Stimulated activated CD4-positive, alpha-beta T cell treated with anti-CD3 and anti-CD28 coated beads, TNF-alpha, amount 100 ng/mL, for 24 hours (primary cell): ENCODE measurements at regions not wholly inside any gene's neighbourhood (a gene's known extent, or its start where the extent isn't known, plus 50 kb on each side); places are given as distances from the start of the nearest gene placed in this dataset.
"Not testable (repeated sequence)": the region's sequence is repeated elsewhere in the genome, so short reads cannot be mapped to it uniquely, and the experiment has no call there.

ENCODE experiments used
- DNase-seq, 3 experiments: peaks; one replicate each; pipeline ENCODE4 v3.0.0-alpha.2; 2020; ENCODE audit warnings: low read depth in 3 of 3

DNA sequence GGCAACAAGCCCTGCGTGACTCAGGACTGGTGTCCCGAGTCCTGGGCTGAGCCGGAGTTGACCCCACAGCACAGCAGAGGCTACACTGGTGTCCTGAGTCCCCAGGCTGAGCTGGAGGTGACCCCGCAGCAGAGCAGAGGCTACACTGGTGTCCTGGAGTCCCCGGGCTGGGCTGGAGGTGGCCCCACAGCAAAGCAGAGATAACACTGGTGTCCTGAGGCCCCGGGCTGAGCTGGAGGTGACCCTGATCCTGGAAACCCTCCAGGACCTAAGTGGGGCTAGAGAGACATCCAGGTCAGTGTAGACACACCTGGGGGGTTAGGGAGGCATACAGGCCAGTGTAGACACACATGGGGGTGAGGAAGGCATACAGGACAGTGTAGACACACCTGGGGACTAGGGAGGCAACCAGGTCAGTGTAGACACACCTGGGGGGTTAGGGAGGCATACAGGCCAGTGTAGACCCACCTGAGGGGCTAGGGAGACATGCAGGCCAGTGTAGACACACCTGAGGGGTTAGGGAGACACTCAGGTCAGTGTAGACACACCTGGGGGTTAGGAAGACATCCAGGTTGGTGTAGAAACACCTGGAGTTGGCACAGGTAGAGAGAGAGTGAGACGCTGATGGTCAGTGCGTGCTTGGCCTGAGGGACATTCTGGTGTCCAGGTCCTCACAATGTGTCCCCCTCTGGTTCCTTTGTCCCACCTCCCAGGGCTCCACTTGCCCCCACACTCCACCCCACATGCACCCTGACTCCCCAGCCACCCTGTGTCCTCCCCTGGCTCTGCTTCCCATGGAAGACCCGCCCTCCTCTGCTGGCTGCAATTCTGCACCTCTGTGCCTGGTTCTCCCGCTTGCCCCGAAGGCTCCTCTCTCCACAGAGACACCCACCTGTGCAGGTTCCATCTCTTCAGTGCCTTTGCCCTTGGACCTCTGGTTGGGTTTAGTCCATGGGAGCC lies 321.6 kb upstream of the SFSWAP start:
- DNase-seq: no peak

- no peak for DNase-seq
Measured at GRCh38 chr12:131390412-131391334, 320.2 kb upstream of the SFSWAP start.

DNA sequence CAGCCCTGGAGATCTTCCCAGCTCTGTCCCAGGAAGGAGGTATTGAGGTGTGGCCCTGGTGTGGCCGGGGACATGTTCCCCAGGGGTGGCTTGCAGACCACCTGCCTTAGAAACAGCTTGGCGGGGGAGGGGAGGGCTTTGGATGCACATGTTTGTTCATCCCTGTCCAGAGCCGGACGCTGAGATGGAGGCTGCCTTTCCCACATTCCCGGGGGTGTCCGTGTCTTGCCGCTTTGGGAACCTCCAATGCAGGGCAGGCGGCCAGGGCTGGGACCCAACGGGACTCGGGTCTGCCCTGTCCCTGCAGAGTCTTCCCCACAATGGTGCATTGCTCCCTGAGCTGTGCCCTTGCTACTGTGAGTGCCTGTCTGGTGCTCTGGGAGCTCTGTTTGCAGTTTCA lies 319.5 kb upstream of the SFSWAP start:
- DNase-seq: no peak

GRCh38 chr12:131394752-131395151 lies 316.1 kb upstream of the SFSWAP start:
- DNase-seq: not testable (repeated sequence)

DNA sequence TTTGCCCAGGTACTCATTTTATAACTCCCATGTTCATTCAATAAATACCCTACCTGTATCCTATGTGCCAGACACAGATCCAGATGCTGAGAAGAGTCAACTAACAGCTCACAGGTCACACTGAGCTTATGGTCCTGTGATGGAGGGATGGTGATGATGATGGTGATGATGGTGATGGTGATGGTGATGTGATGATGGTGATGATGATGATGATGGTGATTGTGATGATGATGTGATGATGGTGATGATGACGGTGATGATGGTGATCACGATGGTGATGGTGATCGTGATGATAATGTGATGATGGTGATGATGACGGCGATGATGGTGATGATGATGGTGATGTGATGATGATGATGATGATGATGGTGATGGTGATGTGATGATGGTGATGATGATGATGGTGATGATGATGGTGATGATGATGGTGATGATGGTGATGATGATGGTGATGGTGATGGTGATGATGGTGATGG lies 315.6 kb upstream of the SFSWAP start:
- not testable (repeated sequence) for DNase-seq

DNA sequence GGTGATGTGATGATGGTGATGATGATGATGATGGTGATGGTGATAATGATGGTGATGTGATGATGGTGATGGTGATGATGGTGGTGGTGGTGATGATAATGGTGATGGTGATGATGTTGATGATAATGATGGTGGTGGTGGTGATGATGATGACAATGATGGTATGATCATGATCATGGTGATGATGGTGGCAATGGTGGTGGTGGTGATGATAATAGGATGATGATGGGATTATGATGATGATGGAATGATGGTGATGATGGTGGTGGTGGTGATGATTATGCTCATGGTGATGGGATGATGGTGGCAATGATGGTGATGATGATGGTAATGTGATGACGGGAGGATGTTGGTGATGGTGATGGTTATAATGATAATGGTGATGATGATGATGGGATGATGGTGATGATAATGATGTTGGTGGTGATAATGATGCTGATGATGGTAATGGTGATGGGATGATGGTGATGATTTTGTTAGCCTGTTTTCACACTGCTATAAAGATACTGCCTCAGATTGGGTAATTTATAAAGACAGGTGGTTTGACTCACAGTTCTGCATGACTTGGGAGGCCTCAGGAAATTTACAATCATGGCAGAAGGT lies 314.8 kb upstream of the SFSWAP start:
- no peak for DNase-seq

DNA sequence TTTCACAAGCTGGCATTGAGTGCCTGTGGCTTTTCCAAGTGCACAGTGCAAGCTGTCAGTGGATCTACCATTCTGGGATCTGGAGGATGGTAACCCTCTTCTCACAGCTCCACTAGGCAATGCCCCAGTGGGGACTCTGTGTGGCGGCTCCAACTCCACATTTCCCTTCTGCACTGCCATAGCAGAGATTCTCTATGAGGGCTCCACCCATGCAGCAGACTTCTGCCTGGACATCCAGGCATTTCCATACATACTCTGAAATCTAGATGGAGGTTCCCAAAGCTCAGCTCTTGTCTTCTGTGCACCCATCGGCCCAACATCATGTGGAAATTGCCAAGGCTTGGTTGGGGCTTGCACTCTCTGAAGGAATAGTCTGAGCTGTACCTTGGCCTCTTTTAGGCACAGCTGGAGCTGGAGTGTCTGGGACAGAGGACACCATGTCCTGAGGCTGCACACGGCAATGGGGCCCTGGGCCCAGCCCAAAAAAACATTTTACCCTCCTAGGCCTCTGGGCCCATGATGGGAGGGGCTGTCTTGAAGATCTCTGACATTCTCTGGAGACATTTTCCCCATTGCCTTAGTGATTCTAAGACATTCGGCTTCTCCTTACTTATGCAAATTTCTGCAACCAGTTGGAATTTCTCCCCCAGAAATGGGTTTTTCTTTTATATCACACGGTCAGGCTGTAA lies 313.3 kb upstream of the SFSWAP start:
- no peak for DNase-seq

GRCh38 chr12:131399000-131399399 lies 311.9 kb upstream of the SFSWAP start:
- DNase-seq: no peak

- DNase-seq: not testable (repeated sequence)
Measured at GRCh38 chr12:131400668-131401294, 310.1 kb upstream of the SFSWAP start.

GRCh38 chr12:131401907-131402633 lies 308.8 kb upstream of the SFSWAP start:
- not testable (repeated sequence) for DNase-seq

DNA sequence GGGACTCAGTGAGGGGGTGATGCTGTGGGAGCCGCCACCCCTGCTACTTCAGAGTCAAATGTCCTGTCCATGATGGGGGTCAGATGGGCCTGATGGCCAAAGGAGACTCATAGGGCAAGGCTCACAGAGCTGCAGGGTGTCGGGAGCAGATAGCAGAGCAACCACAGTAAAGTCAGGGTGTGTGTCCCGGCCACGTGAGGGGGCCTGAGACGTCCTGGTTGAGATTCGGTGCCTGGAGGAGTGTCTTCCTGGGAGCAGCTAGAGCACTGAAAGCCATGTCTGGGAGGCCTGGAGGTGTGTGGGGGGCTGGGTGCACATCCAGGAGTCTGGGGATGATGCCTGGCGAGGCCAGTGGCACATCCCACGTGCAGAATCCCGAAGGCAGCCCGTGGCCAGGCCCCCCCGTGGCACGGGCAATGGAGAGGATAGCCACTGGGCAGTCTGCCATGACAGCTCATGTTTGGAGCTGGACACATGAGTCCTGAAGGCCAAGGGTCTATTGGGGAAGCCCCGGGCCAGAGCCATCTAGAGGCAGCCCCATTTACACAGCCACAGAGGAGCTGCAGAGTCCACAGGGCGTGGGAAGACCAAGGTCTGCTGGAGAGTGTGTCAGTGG lies 308.0 kb upstream of the SFSWAP start:
- no peak for DNase-seq

DNA sequence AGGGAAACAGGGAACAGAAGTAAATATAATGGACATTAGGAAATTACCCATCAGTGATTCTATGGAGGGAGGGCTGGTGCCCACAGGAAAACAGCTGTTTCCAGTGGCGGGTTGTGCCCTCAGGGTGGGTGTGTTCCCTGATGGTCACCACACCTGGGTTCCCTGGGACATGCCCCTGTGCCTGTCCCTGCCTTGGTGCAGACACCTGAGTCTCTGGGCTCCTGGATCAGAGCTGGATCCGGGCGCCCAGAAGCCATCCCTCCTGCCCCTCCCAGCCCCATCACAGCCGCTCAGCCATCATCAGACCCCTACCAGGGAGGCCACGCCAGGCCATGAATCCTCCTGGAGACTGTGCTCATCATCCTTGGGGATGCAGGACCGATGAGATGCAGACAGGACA lies 307.2 kb upstream of the SFSWAP start:
- DNase-seq: no peak

DNA sequence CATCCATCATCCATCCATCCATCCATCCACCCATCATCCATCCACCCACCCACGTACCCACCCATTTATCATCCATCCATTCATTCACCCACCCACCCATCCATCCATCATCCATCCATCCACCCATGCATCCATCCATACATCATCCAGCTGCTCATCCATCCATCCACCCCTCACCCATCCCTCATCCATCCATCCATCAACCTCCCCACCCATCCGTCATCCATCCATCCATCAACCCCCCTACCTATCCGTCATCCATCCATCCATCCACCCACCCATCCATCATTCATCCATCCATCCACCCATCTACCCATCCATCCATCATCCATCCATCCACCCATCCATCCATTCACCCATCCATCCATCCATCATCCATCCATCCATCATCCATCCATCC lies 306.2 kb upstream of the SFSWAP start:
- no peak for DNase-seq

GRCh38 chr12:131407221-131408035 lies 303.5 kb upstream of the SFSWAP start:
- no peak for DNase-seq

- no peak for DNase-seq
Measured at GRCh38 chr12:131408036-131408365, 302.9 kb upstream of the SFSWAP start.

- no peak for DNase-seq
Measured at GRCh38 chr12:131408484-131408883, 302.4 kb upstream of the SFSWAP start.

DNA sequence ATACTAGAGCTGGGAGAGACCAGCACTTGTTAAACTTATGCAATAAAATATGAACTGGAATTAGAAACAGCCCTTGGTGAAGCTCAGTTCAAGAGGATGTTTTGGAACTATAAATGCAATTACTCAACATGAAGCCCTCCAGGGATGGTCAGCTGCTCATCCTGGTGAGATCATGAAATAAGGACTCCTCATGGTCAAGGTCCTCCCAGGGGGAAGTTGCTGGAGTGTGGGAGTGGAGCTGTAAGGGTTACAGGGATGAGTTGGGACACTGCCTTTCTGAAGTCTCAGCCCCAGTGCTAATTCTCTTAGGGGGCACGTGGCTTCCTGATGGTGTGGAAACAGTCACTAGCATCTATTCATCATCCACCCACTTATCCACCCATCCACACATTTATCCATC lies 301.7 kb upstream of the SFSWAP start:
- DNase-seq: no peak

DNA sequence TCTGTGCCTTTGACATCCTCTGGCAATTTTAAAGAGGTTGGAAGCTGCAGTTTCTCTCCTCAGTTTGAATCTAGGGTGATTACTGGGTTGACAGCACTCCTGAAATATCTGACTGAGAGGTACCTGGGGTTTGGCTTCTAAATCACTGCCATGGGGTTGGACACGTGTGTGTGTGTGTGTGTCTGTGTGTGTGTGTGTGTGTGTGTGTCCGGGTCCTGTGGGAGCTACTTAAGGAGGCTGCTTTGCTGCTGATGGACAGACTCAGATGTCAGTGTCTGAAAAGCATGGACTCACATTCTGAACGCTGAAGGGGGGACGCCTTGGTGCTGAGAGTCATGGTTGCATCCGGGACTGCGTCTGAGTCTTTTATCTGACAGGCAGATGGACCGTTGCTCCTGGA lies 299.1 kb upstream of the SFSWAP start:
- DNase-seq: not testable (repeated sequence)

- DNase-seq: no peak
Measured at GRCh38 chr12:131413006-131413405, 297.9 kb upstream of the SFSWAP start.
